HEK293 (cell line): ENCODE measurements at regions not wholly inside any gene's neighbourhood (a gene's known extent, or its start where the extent isn't known, plus 50 kb on each side); places are given as distances from the start of the nearest gene placed in this dataset.

Experiments used
- CTCF ChIA-PET: fragments of 350-600 bp; formaldehyde crosslinking; extraction: SDS; loops from one replicate; lab custom pipeline; 2021; ENCODE audit warnings: antibody characterized with exemption; lab: Yijun Ruan, JAX
- POLR2A ChIA-PET: fragments of 300-600 bp; formaldehyde crosslinking; extraction: SDS; loops from one replicate; lab custom pipeline; 2020; ENCODE audit warnings: antibody characterized with exemption, inconsistent platforms; lab: Yijun Ruan, JAX
- H3K27ac ChIP-seq: fragments of 200-500 bp; sonication (Bioruptor generic); 2 replicates; pipeline ENCODE4 v1.5.1; 2014; ENCODE audit warnings: low read depth, low read length, control low read depth, inconsistent platforms; ENCODE audit errors: extremely low read depth
- H3K36me3 ChIP-seq, 2 experiments: fragments of 200-500 bp in 1 of 2; sonication (Bioruptor generic) in 1 of 2; 1 replicate in 1 of 2; 2 replicates in 1 of 2; pipeline ENCODE4 v1.5.1; 2014 to 2017; ENCODE audit warnings: inconsistent platforms in 2 of 2, low read length in 2 of 2; ENCODE audit not compliant: control insufficient read depth in 2 of 2, insufficient read depth in 1 of 2
- H3K4me1 ChIP-seq: fragments of 200-500 bp; sonication (Bioruptor generic); 2 replicates; pipeline ENCODE4 v1.5.1; 2014; ENCODE audit warnings: mild to moderate bottlenecking, low read length, inconsistent platforms; ENCODE audit not compliant: control insufficient read depth, insufficient read depth
- H3K4me3 ChIP-seq: 2 replicates; pipeline ENCODE4 v1.5.1; 2011; ENCODE audit warnings: low read depth, mild to moderate bottlenecking, control low read depth, low read length, moderate library complexity
- H3K9me3 ChIP-seq: fragments of 200-500 bp; sonication (Bioruptor generic); 2 replicates; pipeline ENCODE4 v1.5.1; 2014; ENCODE audit warnings: low read depth, low read length, inconsistent platforms; ENCODE audit not compliant: control insufficient read depth, insufficient read depth
- BCL11A ChIP-seq: fragments of 450-650 bp; formaldehyde crosslinking; IDR thresholded peaks from 2 replicates; pipeline ENCODE4 v1.5.1; 2016; ENCODE audit warnings: low read depth, missing biosample characterization, missing genetic modification characterization
- REST ChIP-seq: fragments of 450-650 bp; formaldehyde crosslinking; IDR thresholded peaks from 2 replicates; pipeline ENCODE4 v1.5.1; 2016; ENCODE audit warnings: missing biosample characterization, missing genetic modification characterization
- TCF7L2 ChIP-seq: IDR thresholded peaks from 2 replicates; pipeline ENCODE4 v1.6.1; 2011; ENCODE audit warnings: low read depth, mild to moderate bottlenecking, inconsistent platforms, low read length, moderate library complexity, borderline replicate concordance
- ZBTB49 ChIP-seq: fragments of 450-650 bp; formaldehyde crosslinking; IDR thresholded peaks from 2 replicates; pipeline ENCODE4 v1.5.1; 2016; ENCODE audit warnings: missing biosample characterization, missing genetic modification characterization, low read depth
- ZIC2 ChIP-seq: fragments of 450-650 bp; formaldehyde crosslinking; IDR thresholded peaks from 2 replicates; pipeline ENCODE4 v1.5.1; 2016; ENCODE audit warnings: missing biosample characterization, missing genetic modification characterization
- ZNF114 ChIP-seq: fragments of 450-650 bp; formaldehyde crosslinking; IDR thresholded peaks from 2 replicates; pipeline ENCODE4 v1.5.0; 2017; ENCODE audit warnings: missing biosample characterization, missing genetic modification characterization
- ZNF2 ChIP-seq: fragments of 450-650 bp; formaldehyde crosslinking; IDR thresholded peaks from 2 replicates; pipeline ENCODE4 v1.5.1; 2016; ENCODE audit warnings: missing biosample characterization, missing genetic modification characterization
- ZNF248 ChIP-seq: fragments of 450-650 bp; formaldehyde crosslinking; IDR thresholded peaks from 2 replicates; pipeline ENCODE4 v1.5.1; 2017; ENCODE audit warnings: missing biosample characterization, missing genetic modification characterization
- ZNF280C ChIP-seq: fragments of 450-650 bp; formaldehyde crosslinking; IDR thresholded peaks from 2 replicates; pipeline ENCODE4 v1.5.1; 2016; ENCODE audit warnings: missing biosample characterization, missing genetic modification characterization
- ZNF302 ChIP-seq: fragments of 450-650 bp; formaldehyde crosslinking; IDR thresholded peaks from 2 replicates; pipeline ENCODE4 v1.5.1; 2016; ENCODE audit warnings: missing biosample characterization, missing genetic modification characterization, low read depth
- ZNF558 ChIP-seq: fragments of 450-650 bp; formaldehyde crosslinking; IDR thresholded peaks from 2 replicates; pipeline ENCODE4 v1.5.1; 2016; ENCODE audit warnings: missing biosample characterization, missing genetic modification characterization
- ZNF658 ChIP-seq: fragments of 450-650 bp; formaldehyde crosslinking; IDR thresholded peaks from 2 replicates; pipeline ENCODE4; 2016; ENCODE audit warnings: missing biosample characterization, missing genetic modification characterization
- ZNF677 ChIP-seq: fragments of 450-650 bp; IDR thresholded peaks from 2 replicates; pipeline ENCODE4 v1.5.0; 2018; ENCODE audit warnings: missing biosample characterization, mild to moderate bottlenecking, missing genetic modification characterization, moderate library complexity
- ZNF747 ChIP-seq: fragments of 450-650 bp; formaldehyde crosslinking; IDR thresholded peaks from 2 replicates; pipeline ENCODE4 v1.5.1; 2016; ENCODE audit warnings: missing biosample characterization, missing genetic modification characterization
- ZSCAN18 ChIP-seq: fragments of 450-650 bp; formaldehyde crosslinking; IDR thresholded peaks from 2 replicates; pipeline ENCODE4 v1.5.1; 2016; ENCODE audit warnings: missing biosample characterization, missing genetic modification characterization
- ZSCAN23 ChIP-seq: fragments of 450-650 bp; formaldehyde crosslinking; IDR thresholded peaks from 2 replicates; pipeline ENCODE4 v1.5.1; 2016; ENCODE audit warnings: missing biosample characterization, missing genetic modification characterization
- TF ChIP-seq, protein P1 (sequence below): fragments of 450-650 bp; formaldehyde crosslinking; IDR thresholded peaks from 2 replicates; pipeline ENCODE4 v1.5.0; 2017; ENCODE audit warnings: missing biosample characterization, missing genetic modification characterization, borderline replicate concordance
- TF ChIP-seq, protein P2 (sequence below): fragments of 450-650 bp; formaldehyde crosslinking; IDR thresholded peaks from 2 replicates; pipeline ENCODE4 v1.5.1; 2017; ENCODE audit warnings: missing biosample characterization, missing genetic modification characterization
- TF ChIP-seq, protein P3 (sequence below): fragments of 450-650 bp; formaldehyde crosslinking; IDR thresholded peaks from 2 replicates; pipeline ENCODE4 v1.5.1; 2016; ENCODE audit warnings: missing biosample characterization, missing genetic modification characterization, low read depth

GRCh38 chr13:62432295-62432694 is 1016.6 kb upstream of the PCDH20 start:
- CTCF ChIA-PET, result no interaction called here
- Histone ChIP-seq H3K4me1 (no peaks in the 10 kb centered on the region), H3K4me3 (no peak overlapping the region), H3K9me3 (no peaks in the 10 kb centered on the region), H3K27ac (no peak overlapping the region), H3K36me3 (no peaks in the 10 kb centered on the region)
- POLR2A ChIA-PET, result no interaction called here
- TF ChIP-seq ZIC2 (tag by site-specific recombination) (no peak), TCF7L2 (no peak), ZSCAN23 (no peak), ZNF2 (tag by site-specific recombination) (no peak), ZNF302 (no peak), REST (tag by site-specific recombination) (no peak), ZSCAN18 (tag by site-specific recombination) (no peak), ZNF747 (tag by site-specific recombination) (no peak), ZNF280C (tag by site-specific recombination) (no peak), ZNF114 (no peak)
- TF ChIP-seq, protein P1, sequence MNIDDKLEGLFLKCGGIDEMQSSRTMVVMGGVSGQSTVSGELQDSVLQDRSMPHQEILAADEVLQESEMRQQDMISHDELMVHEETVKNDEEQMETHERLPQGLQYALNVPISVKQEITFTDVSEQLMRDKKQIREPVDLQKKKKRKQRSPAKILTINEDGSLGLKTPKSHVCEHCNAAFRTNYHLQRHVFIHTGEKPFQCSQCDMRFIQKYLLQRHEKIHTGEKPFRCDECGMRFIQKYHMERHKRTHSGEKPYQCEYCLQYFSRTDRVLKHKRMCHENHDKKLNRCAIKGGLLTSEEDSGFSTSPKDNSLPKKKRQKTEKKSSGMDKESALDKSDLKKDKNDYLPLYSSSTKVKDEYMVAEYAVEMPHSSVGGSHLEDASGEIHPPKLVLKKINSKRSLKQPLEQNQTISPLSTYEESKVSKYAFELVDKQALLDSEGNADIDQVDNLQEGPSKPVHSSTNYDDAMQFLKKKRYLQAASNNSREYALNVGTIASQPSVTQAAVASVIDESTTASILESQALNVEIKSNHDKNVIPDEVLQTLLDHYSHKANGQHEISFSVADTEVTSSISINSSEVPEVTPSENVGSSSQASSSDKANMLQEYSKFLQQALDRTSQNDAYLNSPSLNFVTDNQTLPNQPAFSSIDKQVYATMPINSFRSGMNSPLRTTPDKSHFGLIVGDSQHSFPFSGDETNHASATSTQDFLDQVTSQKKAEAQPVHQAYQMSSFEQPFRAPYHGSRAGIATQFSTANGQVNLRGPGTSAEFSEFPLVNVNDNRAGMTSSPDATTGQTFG, result no peak
- TF ChIP-seq, protein P2, sequence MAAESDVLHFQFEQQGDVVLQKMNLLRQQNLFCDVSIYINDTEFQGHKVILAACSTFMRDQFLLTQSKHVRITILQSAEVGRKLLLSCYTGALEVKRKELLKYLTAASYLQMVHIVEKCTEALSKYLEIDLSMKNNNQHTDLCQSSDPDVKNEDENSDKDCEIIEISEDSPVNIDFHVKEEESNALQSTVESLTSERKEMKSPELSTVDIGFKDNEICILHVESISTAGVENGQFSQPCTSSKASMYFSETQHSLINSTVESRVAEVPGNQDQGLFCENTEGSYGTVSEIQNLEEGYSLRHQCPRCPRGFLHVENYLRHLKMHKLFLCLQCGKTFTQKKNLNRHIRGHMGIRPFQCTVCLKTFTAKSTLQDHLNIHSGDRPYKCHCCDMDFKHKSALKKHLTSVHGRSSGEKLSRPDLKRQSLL, result no peak
- TF ChIP-seq, protein P3, sequence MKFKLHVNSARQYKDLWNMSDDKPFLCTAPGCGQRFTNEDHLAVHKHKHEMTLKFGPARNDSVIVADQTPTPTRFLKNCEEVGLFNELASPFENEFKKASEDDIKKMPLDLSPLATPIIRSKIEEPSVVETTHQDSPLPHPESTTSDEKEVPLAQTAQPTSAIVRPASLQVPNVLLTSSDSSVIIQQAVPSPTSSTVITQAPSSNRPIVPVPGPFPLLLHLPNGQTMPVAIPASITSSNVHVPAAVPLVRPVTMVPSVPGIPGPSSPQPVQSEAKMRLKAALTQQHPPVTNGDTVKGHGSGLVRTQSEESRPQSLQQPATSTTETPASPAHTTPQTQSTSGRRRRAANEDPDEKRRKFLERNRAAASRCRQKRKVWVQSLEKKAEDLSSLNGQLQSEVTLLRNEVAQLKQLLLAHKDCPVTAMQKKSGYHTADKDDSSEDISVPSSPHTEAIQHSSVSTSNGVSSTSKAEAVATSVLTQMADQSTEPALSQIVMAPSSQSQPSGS (tag by site-specific recombination), result no peak

DNA sequence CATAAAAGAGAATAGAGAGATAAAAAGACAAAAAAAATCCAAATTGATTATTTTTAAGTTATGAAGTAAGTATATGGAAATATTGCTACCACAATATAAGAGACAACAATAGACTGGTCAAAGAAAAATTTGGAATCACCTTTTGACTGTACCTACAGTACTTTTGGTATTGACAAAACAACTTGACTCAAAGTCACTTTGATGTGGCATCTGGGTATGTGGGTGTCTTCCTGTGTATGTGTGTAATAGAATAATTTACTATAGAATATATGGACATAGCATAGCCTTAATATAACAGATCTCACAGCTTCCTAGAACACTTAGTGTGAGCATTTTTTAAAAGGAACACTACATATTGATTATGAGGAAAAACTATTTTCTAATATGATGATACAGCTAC is 1016.2 kb upstream of the PCDH20 start:
- no peaks in the 10 kb centered on the region for H3K4me1 ChIP-seq
- no peaks in the 10 kb centered on the region for H3K9me3 ChIP-seq
- no peak overlapping the region for H3K4me3 ChIP-seq
- H3K27ac ChIP-seq, result no peak overlapping the region
- no peaks in the 10 kb centered on the region for H3K36me3 ChIP-seq
- ChIA-PET CTCF (no interaction called here), POLR2A (no interaction called here)
- no peak for TF ChIP-seq ZBTB49
- no peak for TF ChIP-seq ZNF677 (tag by site-specific recombination)
- no peak for TF ChIP-seq BCL11A (tag by site-specific recombination)
- TF ChIP-seq ZNF248 (tag by site-specific recombination), result no peak
- no peak for TF ChIP-seq ZNF558 (tag by site-specific recombination)
- TF ChIP-seq ZNF114, result no peak
- TF ChIP-seq ZNF658, result no peak
